GM23248 (cell line): ENCODE measurements at regions not wholly inside any gene's neighbourhood (a gene's known extent, or its start where the extent isn't known, plus 50 kb on each side); places are given as distances from the start of the nearest gene placed in this dataset.
"Not testable (repeated sequence)": the region's sequence is repeated elsewhere in the genome, so short reads cannot be mapped to it uniquely, and the experiment has no call there.

ENCODE experiments used
- DNase-seq: peaks from one replicate; pipeline ENCODE4 v3.0.0-alpha.2; 2015
- H2AFZ ChIP-seq: fragments of 200-600 bp; sonication (generic); 2 replicates; pipeline ENCODE4 v1.6.1; 2016; ENCODE audit warnings: antibody characterized with exemption
- H3F3A ChIP-seq: fragments of 200-600 bp; sonication (generic); 2 replicates; pipeline ENCODE4 v1.6.1; 2016; ENCODE audit warnings: mild to moderate bottlenecking, antibody characterized with exemption, mixed run types; ENCODE audit not compliant: insufficient read depth
- H3K27ac ChIP-seq: fragments of 200-600 bp; sonication (generic); 2 replicates; pipeline ENCODE4 v1.5.1; 2016; ENCODE audit warnings: mild to moderate bottlenecking
- H3K27me3 ChIP-seq: fragments of 200-600 bp; sonication (generic); replicated peaks from 2 replicates; pipeline ENCODE4 v1.6.1; 2016; ENCODE audit warnings: mild to moderate bottlenecking; ENCODE audit not compliant: insufficient read depth
- H3K36me3 ChIP-seq: fragments of 200-600 bp; sonication (generic); 2 replicates; pipeline ENCODE4 v1.6.1; 2016; ENCODE audit warnings: low read depth, mild to moderate bottlenecking
- H3K4me1 ChIP-seq: fragments of 200-600 bp; sonication (generic); 2 replicates; pipeline ENCODE4 v1.6.1; 2016; ENCODE audit warnings: mild to moderate bottlenecking; ENCODE audit not compliant: insufficient read depth
- H3K4me2 ChIP-seq: fragments of 200-600 bp; sonication (generic); one replicate; pipeline ENCODE4 v1.6.1; 2016; ENCODE audit warnings: mild to moderate bottlenecking; ENCODE audit not compliant: unreplicated experiment
- H3K4me3 ChIP-seq: fragments of 200-600 bp; sonication (generic); 2 replicates; pipeline ENCODE4 v1.5.1; 2016; ENCODE audit warnings: mild to moderate bottlenecking
- H3K79me2 ChIP-seq: fragments of 200-600 bp; sonication (generic); 2 replicates; pipeline ENCODE4 v1.6.1; 2016; ENCODE audit warnings: mild to moderate bottlenecking; ENCODE audit not compliant: insufficient read depth
- H3K9ac ChIP-seq: fragments of 200-600 bp; sonication (generic); 2 replicates; pipeline ENCODE4 v1.6.1; 2016; ENCODE audit warnings: mild to moderate bottlenecking
- H3K9me2 ChIP-seq: fragments of 200-600 bp; sonication (generic); 2 replicates; pipeline ENCODE4 v1.6.1; 2016; ENCODE audit warnings: mixed run types, mild to moderate bottlenecking, moderate library complexity; ENCODE audit not compliant: insufficient read depth
- H3K9me3 ChIP-seq: fragments of 200-600 bp; sonication (generic); one replicate; pipeline ENCODE4 v1.6.1; 2017; ENCODE audit warnings: low read depth
- H4K20me1 ChIP-seq: fragments of 200-600 bp; sonication (generic); 2 replicates; pipeline ENCODE4 v1.6.0; 2016; ENCODE audit not compliant: insufficient read depth
- WGBS, 2 experiments: methylation state at CpG; one replicate each; pipeline ENCODE4 v1.1.6; 2015 to 2017; ENCODE audit warnings: low lambda C conversion rate in 2 of 2, low coverage in 1 of 2; ENCODE audit errors: missing lambda C conversion rate in 2 of 2; 5-methylcytosine and 5-hydroxymethylcytosine counted together
- in situ Hi-C: fragments of 300-500 bp; cut with MboI; formaldehyde crosslinking; loops from 2 replicates; pipeline ENCODE4 v1.15.0; 2020

GRCh38 chr1:146618582-146618981 is 319.5 kb upstream of the NBPF12 start:
- 81% methylated on average over 3 of the region's 4 CpGs for WGBS, 2 experiments
- H3K4me1 ChIP-seq, H2AFZ ChIP-seq, H3K9ac ChIP-seq, H3K4me3 ChIP-seq, H3K36me3 ChIP-seq, in situ Hi-C loops, H3K79me2 ChIP-seq, H3K27ac ChIP-seq, H3K9me3 ChIP-seq, H3F3A ChIP-seq, H3K27me3 ChIP-seq, H3K4me2 ChIP-seq, H3K9me2 ChIP-seq, DNase-seq, H4K20me1 ChIP-seq: not testable (repeated sequence)

GRCh38 chr1:146604681-146605080 is 333.4 kb upstream of the NBPF12 start:
- H3K9me2 ChIP-seq, H3K9me3 ChIP-seq, DNase-seq, H3K27ac ChIP-seq, H4K20me1 ChIP-seq, H3K4me2 ChIP-seq, in situ Hi-C loops, H3K27me3 ChIP-seq, H3K36me3 ChIP-seq, H3K79me2 ChIP-seq, H2AFZ ChIP-seq, H3F3A ChIP-seq, H3K9ac ChIP-seq, H3K4me1 ChIP-seq, H3K4me3 ChIP-seq: not testable (repeated sequence)

- H4K20me1 ChIP-seq, H3F3A ChIP-seq, DNase-seq, in situ Hi-C loops, H3K79me2 ChIP-seq, H3K27me3 ChIP-seq, H2AFZ ChIP-seq, H3K36me3 ChIP-seq, H3K9ac ChIP-seq, H3K4me3 ChIP-seq, H3K9me3 ChIP-seq, H3K4me1 ChIP-seq, H3K27ac ChIP-seq, H3K4me2 ChIP-seq, H3K9me2 ChIP-seq: not testable (repeated sequence)
- WGBS, 2 experiments: 100% methylated on average over 1 of the region's 3 CpGs
Observed at GRCh38 chr1:146600720-146601307, 337.3 kb upstream of the NBPF12 start.

- H3K9ac ChIP-seq, H3K9me2 ChIP-seq, H4K20me1 ChIP-seq, H3K36me3 ChIP-seq, H3K79me2 ChIP-seq, H2AFZ ChIP-seq, H3K4me2 ChIP-seq, DNase-seq, H3K4me1 ChIP-seq, H3F3A ChIP-seq, H3K4me3 ChIP-seq, H3K27me3 ChIP-seq, H3K27ac ChIP-seq, in situ Hi-C loops, H3K9me3 ChIP-seq: not testable (repeated sequence)
- WGBS, 2 experiments: 72 to 83% methylated on average over 1 of the region's 3 CpGs
Observed at GRCh38 chr1:146599906-146600305, 338.2 kb upstream of the NBPF12 start.

- H3K9me2 ChIP-seq, H3K27ac ChIP-seq, H3K4me2 ChIP-seq, H3K4me1 ChIP-seq, H2AFZ ChIP-seq, H4K20me1 ChIP-seq, H3K27me3 ChIP-seq, H3K9ac ChIP-seq, H3K4me3 ChIP-seq, in situ Hi-C loops, H3F3A ChIP-seq, H3K36me3 ChIP-seq, H3K9me3 ChIP-seq, DNase-seq, H3K79me2 ChIP-seq: not testable (repeated sequence)
- 100% methylated on average over 1 of the region's 1 CpG for WGBS, 2 experiments
Observed at GRCh38 chr1:146581229-146581628, 352.4 kb upstream of the NOTCH2NLA start.

DNA sequence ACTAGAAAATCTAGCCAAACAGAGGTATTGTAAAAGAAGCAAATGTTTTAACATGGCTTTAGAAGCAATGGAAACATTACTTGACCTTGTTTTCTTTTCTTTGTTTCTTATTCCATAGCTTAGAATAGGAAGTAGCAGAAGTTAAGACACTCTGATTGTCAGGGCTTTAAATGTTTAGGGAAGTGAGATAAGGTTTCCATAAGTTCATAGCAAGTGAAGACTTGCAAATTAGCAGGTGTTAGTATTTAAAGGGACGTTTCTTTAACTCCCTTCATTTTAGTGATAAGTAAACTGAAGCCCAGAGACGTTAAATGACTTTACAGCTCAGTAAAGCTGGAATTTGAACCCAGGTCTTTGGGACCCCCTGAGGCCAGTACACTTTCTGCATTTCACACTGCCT is 338.7 kb upstream of the NOTCH2NLA start:
- WGBS, 2 experiments: 11 to 14% methylated on average over 1 of the region's 2 CpGs
- H2AFZ ChIP-seq, in situ Hi-C loops, H3F3A ChIP-seq, H3K27ac ChIP-seq, H3K9ac ChIP-seq, DNase-seq, H3K36me3 ChIP-seq, H3K27me3 ChIP-seq, H3K9me3 ChIP-seq, H3K79me2 ChIP-seq, H3K4me3 ChIP-seq, H3K4me1 ChIP-seq, H4K20me1 ChIP-seq, H3K9me2 ChIP-seq, H3K4me2 ChIP-seq: not testable (repeated sequence)

GRCh38 chr1:146558032-146558431 is 329.2 kb upstream of the NOTCH2NLA start:
- H3K4me1 ChIP-seq, H3K9me2 ChIP-seq, H3K27me3 ChIP-seq, H3K27ac ChIP-seq, H3K4me3 ChIP-seq, H3K4me2 ChIP-seq, in situ Hi-C loops, H3K9me3 ChIP-seq, DNase-seq, H3F3A ChIP-seq, H4K20me1 ChIP-seq, H2AFZ ChIP-seq, H3K36me3 ChIP-seq, H3K9ac ChIP-seq, H3K79me2 ChIP-seq: not testable (repeated sequence)
- 80 to 89% methylated on average over 2 to 3 of the region's 3 CpGs for WGBS, 2 experiments

DNA sequence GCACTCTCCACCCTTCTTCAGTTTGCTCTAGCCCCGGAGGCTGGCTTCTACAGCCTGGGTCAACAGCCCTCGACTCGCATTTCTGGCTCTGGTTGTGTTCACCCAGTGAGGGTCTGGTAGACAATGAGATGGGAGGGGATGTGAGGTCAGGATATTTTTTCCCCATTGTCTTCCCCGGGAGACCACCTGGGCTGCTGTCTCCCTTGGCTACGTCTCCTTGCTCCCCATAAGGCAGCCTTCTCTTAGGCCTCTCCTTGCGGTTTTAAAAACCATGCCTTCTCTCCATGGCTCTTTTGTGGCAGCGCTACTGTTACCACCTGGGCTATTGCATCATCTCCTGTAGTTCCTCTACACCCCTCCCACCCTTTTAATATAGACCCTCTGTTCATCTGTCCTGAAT is 327.6 kb upstream of the NOTCH2NLA start:
- H3K4me1 ChIP-seq, H3K9ac ChIP-seq, H4K20me1 ChIP-seq, H3K27ac ChIP-seq, H3K4me3 ChIP-seq, H3K27me3 ChIP-seq, H3F3A ChIP-seq, H3K79me2 ChIP-seq, DNase-seq, in situ Hi-C loops, H3K36me3 ChIP-seq, H3K9me3 ChIP-seq, H3K4me2 ChIP-seq, H2AFZ ChIP-seq, H3K9me2 ChIP-seq: not testable (repeated sequence)
- 65% methylated on average over 2 of the region's 7 CpGs; no CpG with 5 or more reads in 1 of the 2 experiments for WGBS, 2 experiments
